Activated CD8-positive, alpha-beta memory T cell treated with anti-CD3 and anti-CD28 coated beads, Interleukin-2, amount 10 ng/mL, durations not matched to agents 7 days and 5 days (primary cell): ENCODE measurements at regions not wholly inside any gene's neighbourhood (a gene's known extent, or its start where the extent isn't known, plus 50 kb on each side); places are given as distances from the start of the nearest gene placed in this dataset.
"Not testable (repeated sequence)": the region's sequence is repeated elsewhere in the genome, so short reads cannot be mapped to it uniquely, and the experiment has no call there.

Experiments used
- ATAC-seq: fragments of 150-1000 bp; cut with Tn5 transposase; one replicate; pipeline ENCODE4 v1.10.0; 2021; ENCODE audit warnings: moderate library complexity
- CTCF ChIA-PET: fragments of 350-600 bp; sonication (Branson Sonifier 250); formaldehyde crosslinking; loops from one replicate; lab custom pipeline; 2021; ENCODE audit warnings: antibody characterized with exemption; lab: Charles Lee
- DNase-seq: peaks from one replicate; pipeline ENCODE4 v3.0.0-alpha.2; 2020
- H3K27ac Mint-ChIP-seq: one replicate; pipeline ENCODE4 v1.8.0; 2021; ENCODE audit warnings: mild to moderate bottlenecking, mixed read lengths
- H3K27me3 Mint-ChIP-seq: one replicate; pipeline ENCODE4 v1.8.0; 2021; ENCODE audit warnings: mixed read lengths
- H3K36me3 Mint-ChIP-seq: one replicate; pipeline ENCODE4 v1.8.0; 2021; ENCODE audit warnings: mild to moderate bottlenecking, mixed read lengths
- H3K4me1 Mint-ChIP-seq: one replicate; pipeline ENCODE4 v1.8.0; 2021; ENCODE audit warnings: mixed read lengths
- H3K4me3 Mint-ChIP-seq: one replicate; pipeline ENCODE4 v1.8.0; 2021; ENCODE audit warnings: mild to moderate bottlenecking, moderate library complexity, mixed read lengths
- H3K9me3 Mint-ChIP-seq: one replicate; pipeline ENCODE4 v1.8.0; 2022; ENCODE audit warnings: low read depth, mixed read lengths

DNA sequence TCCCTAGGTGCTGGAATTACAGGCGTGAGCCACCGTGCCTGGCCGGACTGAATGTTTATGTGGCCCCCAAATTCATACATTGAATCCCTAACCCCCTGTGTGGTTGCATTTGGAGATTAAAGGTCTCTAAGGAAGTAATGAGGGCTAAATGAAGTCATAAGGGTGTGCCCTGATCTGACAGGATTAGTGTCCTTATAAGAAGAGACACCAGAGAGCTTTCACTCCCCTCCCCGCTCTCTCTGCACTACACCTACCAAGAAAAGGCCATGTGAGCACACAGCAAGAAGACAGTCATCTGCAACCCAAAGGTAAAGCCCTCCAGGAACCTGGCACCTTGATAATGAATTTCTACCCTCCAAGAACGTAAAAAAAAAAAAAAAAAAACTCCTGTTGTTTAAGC is 212.1 kb upstream of the CAND1 start:
- Mint-ChIP-seq H3K27ac (no peak overlapping the region), H3K27me3 (peaks cover 11% of the 10 kb centered on the region), H3K4me3 (no peak overlapping the region), H3K4me1 (no peaks in the 10 kb centered on the region), H3K9me3 (no peaks in the 10 kb centered on the region), H3K36me3 (no peaks in the 10 kb centered on the region)
- CTCF ChIA-PET: no interaction called here
- ATAC-seq: no peak
- no peak for DNase-seq

DNA sequence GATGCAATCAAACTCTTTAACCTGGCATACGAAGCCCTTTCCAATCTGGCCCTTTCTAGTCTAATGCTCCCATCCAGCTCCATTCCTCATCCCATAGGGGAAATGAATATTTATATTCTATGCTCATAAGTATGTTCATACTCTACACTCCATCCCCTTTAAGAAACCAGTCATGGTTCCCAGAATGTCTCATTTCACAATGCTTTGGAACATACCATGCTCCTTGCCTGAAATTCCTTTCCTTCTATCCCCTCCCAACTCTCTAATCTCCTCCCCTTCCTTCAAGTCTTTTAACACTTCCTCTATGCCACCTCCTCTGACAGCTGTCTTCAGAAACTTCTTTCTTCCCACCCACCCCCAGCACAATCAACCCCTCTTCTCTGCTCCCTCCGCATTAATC is 207.0 kb upstream of the CAND1 start:
- Mint-ChIP-seq H3K4me3 (no peak overlapping the region), H3K27me3 (peaks cover 30% of the 10 kb centered on the region), H3K9me3 (no peaks in the 10 kb centered on the region), H3K4me1 (no peaks in the 10 kb centered on the region), H3K36me3 (no peaks in the 10 kb centered on the region), H3K27ac (no peak overlapping the region)
- ATAC-seq (no peak), DNase-seq (no peak)
- CTCF ChIA-PET: no interaction called here

DNA sequence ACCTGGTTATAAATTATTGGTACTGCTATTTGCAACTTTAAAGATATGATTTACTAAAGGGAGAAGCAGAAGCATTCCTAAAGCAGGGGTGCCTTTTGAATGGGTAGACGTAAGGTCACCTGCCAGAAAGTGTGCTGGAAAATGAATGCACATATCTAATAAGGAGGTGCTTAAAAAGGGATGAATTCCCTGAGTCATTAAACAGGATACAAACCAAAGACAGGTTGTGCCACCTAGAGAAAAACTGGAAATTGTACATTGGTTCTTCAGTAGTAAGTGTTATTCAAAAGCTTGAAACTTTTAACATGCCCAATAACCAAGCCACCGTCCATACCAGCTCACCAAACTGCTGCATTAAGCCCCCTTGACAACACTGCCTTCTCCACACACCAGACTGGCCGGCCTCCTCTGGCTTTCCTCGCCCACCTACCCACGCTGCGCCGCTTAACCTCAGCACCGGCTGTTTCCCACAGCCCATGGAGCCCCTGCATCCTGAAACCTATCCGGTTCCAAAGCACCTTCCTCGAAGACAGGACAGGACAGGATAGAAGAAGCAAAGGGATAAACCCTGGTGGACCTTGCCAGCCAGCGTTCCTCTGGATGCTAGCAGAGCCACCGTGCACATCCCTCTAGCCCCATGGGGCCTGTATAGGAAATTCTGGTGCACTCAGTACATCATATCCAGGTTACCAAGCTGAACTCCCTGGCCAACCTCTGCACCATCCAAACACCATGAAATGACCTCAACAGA is 201.5 kb upstream of the CAND1 start:
- Mint-ChIP-seq H3K36me3 (no peaks in the 10 kb centered on the region), H3K27ac (no peak overlapping the region), H3K9me3 (no peaks in the 10 kb centered on the region), H3K27me3 (peaks cover 61% of the 10 kb centered on the region), H3K4me1 (peaks cover 13% of the 10 kb centered on the region), H3K4me3 (peak overlapping the region; percentile 65)
- DNase-seq (no peak), ATAC-seq (no peak)
- CTCF ChIA-PET: no interaction called here

DNA sequence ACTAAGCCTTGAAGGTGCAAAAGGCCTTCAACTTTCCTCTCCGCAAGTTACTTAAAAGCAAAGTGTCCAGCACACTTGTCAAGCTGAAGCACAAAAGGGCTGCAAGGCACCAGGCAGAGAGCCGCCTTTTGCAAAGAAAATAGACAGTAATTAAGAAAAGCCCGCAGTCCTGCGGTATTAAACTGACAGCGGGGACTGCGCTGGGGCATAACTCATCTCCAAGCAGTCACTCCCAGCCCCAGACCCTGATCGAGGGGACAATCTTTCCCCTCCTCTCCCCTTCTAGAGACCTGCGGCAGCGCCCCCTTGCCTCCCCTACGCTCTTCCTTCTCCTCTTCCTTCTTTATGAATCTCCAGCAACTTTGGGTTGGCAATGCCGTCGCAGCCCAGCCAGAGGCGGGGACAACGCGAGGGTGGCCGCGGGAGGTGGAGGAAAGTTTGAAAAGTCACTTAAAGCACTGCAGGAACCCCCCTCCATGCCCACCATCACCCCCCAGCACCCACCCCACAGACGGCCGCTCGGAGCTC is 200.9 kb upstream of the CAND1 start:
- H3K4me3 Mint-ChIP-seq: peak overlapping the region; percentile 65
- peaks cover 57% of the 10 kb centered on the region for H3K27me3 Mint-ChIP-seq
- CTCF ChIA-PET: no interaction called here
- H3K36me3 Mint-ChIP-seq: no peaks in the 10 kb centered on the region
- H3K4me1 Mint-ChIP-seq: peaks cover 13% of the 10 kb centered on the region
- H3K9me3 Mint-ChIP-seq: no peaks in the 10 kb centered on the region
- ATAC-seq (peak; percentile 9), DNase-seq (no peak)
- no peak overlapping the region for H3K27ac Mint-ChIP-seq

DNA sequence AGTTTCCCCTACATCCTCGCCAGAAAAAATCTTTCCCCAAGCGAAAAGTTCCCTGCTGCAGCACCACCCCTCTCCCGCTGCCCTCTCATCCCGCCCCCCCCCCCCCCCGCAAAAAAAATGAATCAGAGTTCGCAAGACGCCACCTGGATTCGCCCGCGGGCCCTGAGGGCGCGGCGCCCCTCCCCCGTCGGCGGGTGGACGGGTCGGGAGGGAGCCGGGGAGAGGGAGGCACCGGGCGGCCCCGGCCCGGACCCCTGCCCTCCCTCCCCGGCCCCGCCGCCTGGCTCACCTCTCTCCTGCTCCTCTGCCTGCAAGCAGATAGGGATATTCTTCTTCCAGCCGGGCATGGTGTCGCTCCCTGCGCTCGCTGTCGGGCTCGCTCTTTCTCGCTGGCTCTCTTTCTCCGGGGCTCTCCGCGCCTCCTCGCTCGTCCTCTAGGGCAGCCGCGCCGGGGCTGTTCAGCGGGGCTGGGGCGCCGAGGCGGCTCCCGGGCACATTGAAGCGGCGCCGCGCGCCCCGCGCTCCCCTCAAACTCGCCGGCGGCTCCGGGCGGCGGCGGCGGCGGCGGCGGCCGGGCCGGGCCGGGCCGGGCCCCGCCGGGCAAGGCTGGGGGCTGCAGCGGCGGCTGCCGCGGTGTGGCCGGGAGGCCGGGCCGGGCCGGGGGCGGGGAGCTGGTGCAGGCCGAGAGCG is 200.3 kb upstream of the CAND1 start:
- Mint-ChIP-seq H3K27me3 (peaks cover 60% of the 10 kb centered on the region), H3K36me3 (no peaks in the 10 kb centered on the region), H3K4me3 (peak overlapping the region; percentile 71), H3K4me1 (peaks cover 13% of the 10 kb centered on the region), H3K27ac (no peak overlapping the region), H3K9me3 (no peaks in the 10 kb centered on the region)
- CTCF ChIA-PET: no interaction called here
- ATAC-seq (peak; percentile 76), DNase-seq (no peak)

DNA sequence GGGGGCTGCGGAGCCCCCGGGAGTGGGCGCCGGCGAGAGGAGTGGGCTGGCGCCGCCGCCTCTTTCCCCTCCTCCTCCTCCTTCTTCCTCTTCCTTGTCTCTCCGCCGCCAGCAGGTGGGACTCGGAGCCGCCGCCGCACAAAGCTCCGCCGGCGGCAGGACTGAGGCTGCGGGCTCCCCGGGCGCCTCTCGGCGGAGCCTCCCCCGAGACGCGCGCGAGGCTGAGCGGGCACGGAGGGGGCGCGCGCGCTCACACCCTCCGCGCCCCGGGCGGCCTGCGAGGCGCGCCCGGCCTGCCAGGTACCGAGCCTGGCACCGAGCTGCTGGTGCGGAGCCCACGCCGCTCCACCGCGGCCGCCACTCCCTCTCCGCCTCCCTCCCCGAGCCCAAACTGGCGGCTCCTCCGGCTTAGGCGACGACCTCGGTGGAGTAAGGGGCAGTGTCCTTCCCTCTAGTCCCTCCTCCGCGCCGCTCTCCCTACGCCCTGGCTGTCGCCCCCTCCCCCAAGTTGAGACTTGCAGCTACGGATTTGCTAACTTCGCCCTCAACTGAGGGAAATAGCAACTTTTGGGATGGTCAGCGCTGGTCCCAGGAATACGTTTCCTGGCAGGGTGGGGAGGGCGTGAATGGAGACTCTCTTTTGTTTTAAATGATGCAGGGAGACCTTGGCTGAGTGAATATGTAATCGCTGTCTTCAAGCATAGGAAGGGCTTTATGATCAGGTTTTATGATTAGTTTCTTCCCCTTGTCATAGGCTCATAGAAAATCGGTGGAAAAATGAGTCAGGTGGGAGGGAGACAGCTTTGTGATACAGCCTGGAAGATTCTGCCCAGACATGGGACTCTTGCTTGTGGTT is 199.5 kb upstream of the CAND1 start:
- DNase-seq (no peak), ATAC-seq (peak; percentile 76)
- peak overlapping the region; percentile 52 for H3K4me3 Mint-ChIP-seq
- no peaks in the 10 kb centered on the region for H3K36me3 Mint-ChIP-seq
- H3K27ac Mint-ChIP-seq: no peak overlapping the region
- H3K9me3 Mint-ChIP-seq: no peaks in the 10 kb centered on the region
- CTCF ChIA-PET: interaction anchor here (1.0 kb wide), 1 partner anchor 43 kb away, joined by 3 read pairs; no protein-coding TSS in a partner anchor
- peaks cover 62% of the 10 kb centered on the region for H3K27me3 Mint-ChIP-seq
- peaks cover 13% of the 10 kb centered on the region for H3K4me1 Mint-ChIP-seq

DNA sequence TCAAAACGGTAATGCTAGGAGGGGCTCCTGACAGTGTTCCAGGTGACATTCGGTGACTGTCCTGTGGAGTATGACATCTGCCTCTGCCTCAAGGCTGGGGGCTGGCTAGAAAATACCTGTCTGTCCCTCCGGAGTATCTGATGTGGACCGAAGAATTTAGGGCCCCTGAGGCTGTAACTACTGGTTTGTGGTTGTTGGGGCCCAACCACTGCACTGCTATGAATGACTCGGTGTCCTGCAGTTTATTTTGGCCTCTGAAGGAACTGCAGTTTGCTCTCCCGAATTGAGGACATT is 198.9 kb upstream of the CAND1 start:
- Mint-ChIP-seq H3K4me3 (peak overlapping the region; percentile 52), H3K27ac (no peak overlapping the region), H3K4me1 (peaks cover 13% of the 10 kb centered on the region), H3K9me3 (no peaks in the 10 kb centered on the region), H3K36me3 (no peaks in the 10 kb centered on the region), H3K27me3 (peaks cover 65% of the 10 kb centered on the region)
- CTCF ChIA-PET: interaction anchor here (1.0 kb wide), 1 partner anchor 44 kb away, joined by 3 read pairs; no protein-coding TSS in a partner anchor
- no peak for DNase-seq
- no peak for ATAC-seq

DNA sequence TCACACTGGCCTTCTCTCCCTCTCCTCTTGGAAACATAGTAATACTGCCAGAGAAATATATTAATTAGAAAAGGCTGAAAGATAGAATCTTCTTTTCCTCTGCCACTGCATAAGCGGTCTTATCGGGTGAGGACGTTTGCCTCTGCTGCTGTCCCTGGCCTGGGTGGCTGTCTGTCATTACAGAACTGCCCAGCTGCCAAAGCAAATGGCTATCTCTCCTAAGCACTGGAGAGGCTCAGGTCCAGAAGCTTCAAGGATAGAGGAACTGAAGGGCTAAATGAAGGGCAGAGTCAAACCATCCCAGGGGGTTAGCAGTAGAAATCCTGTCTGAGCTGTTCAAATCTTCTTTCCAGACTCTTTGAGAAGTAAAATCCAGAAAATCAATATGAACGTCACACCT is 198.6 kb upstream of the CAND1 start:
- CTCF ChIA-PET: no interaction called here
- H3K9me3 Mint-ChIP-seq: no peaks in the 10 kb centered on the region
- no peaks in the 10 kb centered on the region for H3K36me3 Mint-ChIP-seq
- ATAC-seq (no peak), DNase-seq (no peak)
- H3K27ac Mint-ChIP-seq: no peak overlapping the region
- peaks cover 67% of the 10 kb centered on the region for H3K27me3 Mint-ChIP-seq
- H3K4me3 Mint-ChIP-seq: peak overlapping the region; percentile 52
- peaks cover 13% of the 10 kb centered on the region for H3K4me1 Mint-ChIP-seq

DNA sequence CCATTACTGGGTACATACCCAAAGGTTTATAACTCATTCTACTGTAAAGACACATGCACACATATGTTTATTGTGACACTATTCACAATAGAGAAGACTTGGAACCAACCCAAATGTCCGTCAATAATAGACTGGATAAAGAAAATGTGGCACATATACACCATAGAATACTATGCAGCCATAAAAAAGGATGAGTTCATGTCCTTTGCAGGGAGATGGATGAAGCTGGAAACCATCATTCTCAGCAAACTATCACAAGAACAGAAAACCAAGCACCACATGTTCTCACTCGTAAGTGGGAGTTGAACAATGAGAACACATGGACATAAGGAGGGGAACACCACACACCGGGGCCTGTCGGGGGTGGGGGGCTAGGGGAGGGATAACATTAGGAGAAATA is 196.9 kb upstream of the CAND1 start:
- peaks cover 13% of the 10 kb centered on the region for H3K4me1 Mint-ChIP-seq
- H3K27me3 Mint-ChIP-seq: peaks cover 62% of the 10 kb centered on the region
- H3K27ac Mint-ChIP-seq, CTCF ChIA-PET, H3K9me3 Mint-ChIP-seq, ATAC-seq, H3K36me3 Mint-ChIP-seq, H3K4me3 Mint-ChIP-seq, DNase-seq: not testable (repeated sequence)

DNA sequence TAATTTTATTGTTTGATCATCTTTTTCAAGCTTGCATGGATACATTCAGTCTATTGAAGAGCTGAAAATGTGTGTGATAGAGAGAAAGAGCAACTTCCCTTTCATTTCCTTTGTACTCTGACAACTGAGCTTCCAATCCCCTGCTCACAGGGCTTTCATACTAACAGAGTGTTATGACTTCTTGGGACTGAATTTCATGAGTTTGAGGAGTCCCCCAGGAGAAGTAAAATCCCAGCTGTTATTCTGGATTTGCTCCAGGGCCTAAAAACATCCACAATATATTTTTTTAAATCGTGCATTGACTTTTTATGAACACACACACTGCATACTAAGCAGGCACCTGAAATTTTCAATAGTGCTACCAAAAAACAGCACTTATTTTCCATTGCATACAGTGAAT is 195.8 kb upstream of the CAND1 start:
- no peaks in the 10 kb centered on the region for H3K9me3 Mint-ChIP-seq
- CTCF ChIA-PET: interaction anchor here (0.8 kb wide), 1 partner anchor 9 kb away, joined by 3 read pairs; no protein-coding TSS in a partner anchor
- peaks cover 52% of the 10 kb centered on the region for H3K27me3 Mint-ChIP-seq
- DNase-seq: no peak
- H3K4me1 Mint-ChIP-seq: peaks cover 8% of the 10 kb centered on the region
- no peak overlapping the region for H3K27ac Mint-ChIP-seq
- H3K4me3 Mint-ChIP-seq: no peak overlapping the region
- ATAC-seq: no peak
- H3K36me3 Mint-ChIP-seq: peaks cover 1% of the 10 kb centered on the region

DNA sequence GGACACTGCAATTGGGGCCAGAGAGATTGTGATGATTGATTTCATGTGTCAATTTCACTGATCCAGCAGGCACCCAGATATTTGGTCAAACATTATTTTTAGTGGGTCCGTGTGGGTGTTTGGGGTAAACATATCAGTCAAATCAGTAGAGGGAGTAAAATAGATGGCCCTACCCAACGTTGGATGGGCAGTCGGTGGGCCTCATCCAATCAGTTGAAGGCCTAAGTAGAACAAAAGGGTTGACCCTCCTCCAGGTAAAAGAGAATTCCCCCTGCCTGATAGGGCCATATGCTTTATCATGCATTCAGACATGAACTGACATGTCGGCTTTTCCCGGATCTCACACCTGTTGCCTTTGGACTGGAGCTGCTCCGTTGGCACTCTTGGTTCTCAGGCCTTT is 195.1 kb upstream of the CAND1 start:
- CTCF ChIA-PET: interaction anchor here (0.7 kb wide), 1 partner anchor 1801 kb away, joined by 3 read pairs; no protein-coding TSS in a partner anchor
- H3K4me1 Mint-ChIP-seq: peaks cover 6% of the 10 kb centered on the region
- peaks cover 53% of the 10 kb centered on the region for H3K27me3 Mint-ChIP-seq
- DNase-seq (no peak), ATAC-seq (no peak)
- H3K9me3 Mint-ChIP-seq: no peaks in the 10 kb centered on the region
- H3K36me3 Mint-ChIP-seq: peaks cover 1% of the 10 kb centered on the region
- no peak overlapping the region for H3K4me3 Mint-ChIP-seq
- no peak overlapping the region for H3K27ac Mint-ChIP-seq

DNA sequence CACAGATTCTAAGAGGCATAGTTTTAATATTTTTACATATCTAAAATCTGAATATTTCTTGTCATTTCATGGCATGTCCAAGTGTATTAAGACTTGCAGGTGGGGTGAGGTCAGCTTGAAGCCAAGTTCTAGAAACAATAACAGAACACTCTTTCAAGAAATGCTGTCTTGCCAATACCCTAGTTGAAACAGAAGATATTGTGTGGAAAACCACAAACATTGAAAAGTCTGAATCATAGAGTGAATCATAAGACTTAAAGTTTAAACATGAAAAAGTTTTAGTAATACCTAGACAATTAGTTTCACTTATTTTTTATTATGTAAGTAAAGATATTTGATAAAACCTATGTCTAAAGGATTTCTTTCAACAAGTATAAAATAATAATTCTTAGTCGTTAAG is 191.5 kb upstream of the CAND1 start:
- Mint-ChIP-seq H3K9me3 (no peaks in the 10 kb centered on the region), H3K4me1 (peaks cover 2% of the 10 kb centered on the region), H3K4me3 (no peak overlapping the region), H3K27ac (no peak overlapping the region), H3K36me3 (peaks cover 1% of the 10 kb centered on the region), H3K27me3 (peaks cover 42% of the 10 kb centered on the region)
- DNase-seq (no peak), ATAC-seq (no peak)
- CTCF ChIA-PET: no interaction called here

DNA sequence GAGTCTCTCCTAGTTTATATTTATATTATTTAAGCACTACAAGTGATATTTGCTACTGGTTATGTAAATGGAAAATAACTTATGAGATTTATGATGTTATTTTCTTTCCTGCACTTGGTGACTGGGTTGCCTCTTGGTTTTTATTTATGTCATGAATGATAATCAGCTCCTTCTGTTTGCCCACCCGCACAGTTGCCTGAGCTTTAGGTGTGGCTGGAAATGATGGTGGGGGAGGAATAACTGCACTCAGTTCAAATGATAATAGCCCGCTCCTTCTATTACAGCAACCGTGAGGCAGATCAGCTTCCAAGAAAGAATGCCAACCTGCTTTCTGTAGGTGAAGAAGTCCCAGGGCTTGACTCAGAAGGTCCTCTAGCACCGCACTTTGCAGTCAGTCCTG is 190.2 kb upstream of the CAND1 start:
- Mint-ChIP-seq H3K4me3 (no peak overlapping the region), H3K27ac (no peak overlapping the region), H3K4me1 (peaks cover 2% of the 10 kb centered on the region), H3K27me3 (peaks cover 40% of the 10 kb centered on the region), H3K36me3 (peaks cover 1% of the 10 kb centered on the region), H3K9me3 (no peaks in the 10 kb centered on the region)
- ATAC-seq: no peak
- CTCF ChIA-PET: no interaction called here
- no peak for DNase-seq
